Activated naive CD4-positive, alpha-beta T cell treated with anti-CD3 and anti-CD28 coated beads for 36 hours (primary cell): ENCODE measurements at regions not wholly inside any gene's neighbourhood (a gene's known extent, or its start where the extent isn't known, plus 50 kb on each side); places are given as distances from the start of the nearest gene placed in this dataset.

Experiments
- CTCF ChIA-PET: fragments of 350-600 bp; sonication (Branson Sonifier 250); formaldehyde crosslinking; loops from one replicate; lab custom pipeline; 2021; ENCODE audit warnings: antibody characterized with exemption; lab: Charles Lee
- DNase-seq: peaks from one replicate; pipeline ENCODE4 v3.0.0-alpha.2; 2020
- H3K27ac Mint-ChIP-seq: one replicate; pipeline ENCODE4 v1.8.0; 2021; ENCODE audit warnings: mild to moderate bottlenecking, mixed read lengths
- H3K27me3 Mint-ChIP-seq: one replicate; pipeline ENCODE4 v1.8.0; 2021; ENCODE audit warnings: low read depth, mixed read lengths
- H3K36me3 Mint-ChIP-seq: one replicate; pipeline ENCODE4 v1.8.0; 2021; ENCODE audit warnings: low read depth, mixed read lengths
- H3K4me1 Mint-ChIP-seq: one replicate; pipeline ENCODE4 v1.8.0; 2021; ENCODE audit warnings: low read depth, mixed read lengths
- H3K4me3 Mint-ChIP-seq: one replicate; pipeline ENCODE4 v1.8.0; 2021; ENCODE audit warnings: mild to moderate bottlenecking, moderate library complexity, mixed read lengths
- H3K9me3 Mint-ChIP-seq: one replicate; pipeline ENCODE4 v1.8.0; 2021; ENCODE audit warnings: mixed read lengths
- intact Hi-C: fragments of 100-400 bp; cut with micrococcal nuclease; formaldehyde crosslinking; loops from one replicate; pipeline ENCODE4 v1.15.1; 2023

GRCh38 chr1:30808067-30808662 is 50.6 kb upstream of the LAPTM5 start:
- Mint-ChIP-seq H3K36me3 (no peaks in the 10 kb centered on the region), H3K27ac (no peak overlapping the region), H3K9me3 (no peaks in the 10 kb centered on the region), H3K27me3 (peaks cover 43% of the 10 kb centered on the region), H3K4me3 (no peak overlapping the region), H3K4me1 (no peaks in the 10 kb centered on the region)
- CTCF ChIA-PET = interaction anchor here (0.7 to 1.5 kb wide), 2 partner anchors 103 to 375 kb away, joined by 3 to 5 read pairs; no protein-coding TSS in a partner anchor
- DNase-seq = no peak
- intact Hi-C loops = no loop called here

DNA sequence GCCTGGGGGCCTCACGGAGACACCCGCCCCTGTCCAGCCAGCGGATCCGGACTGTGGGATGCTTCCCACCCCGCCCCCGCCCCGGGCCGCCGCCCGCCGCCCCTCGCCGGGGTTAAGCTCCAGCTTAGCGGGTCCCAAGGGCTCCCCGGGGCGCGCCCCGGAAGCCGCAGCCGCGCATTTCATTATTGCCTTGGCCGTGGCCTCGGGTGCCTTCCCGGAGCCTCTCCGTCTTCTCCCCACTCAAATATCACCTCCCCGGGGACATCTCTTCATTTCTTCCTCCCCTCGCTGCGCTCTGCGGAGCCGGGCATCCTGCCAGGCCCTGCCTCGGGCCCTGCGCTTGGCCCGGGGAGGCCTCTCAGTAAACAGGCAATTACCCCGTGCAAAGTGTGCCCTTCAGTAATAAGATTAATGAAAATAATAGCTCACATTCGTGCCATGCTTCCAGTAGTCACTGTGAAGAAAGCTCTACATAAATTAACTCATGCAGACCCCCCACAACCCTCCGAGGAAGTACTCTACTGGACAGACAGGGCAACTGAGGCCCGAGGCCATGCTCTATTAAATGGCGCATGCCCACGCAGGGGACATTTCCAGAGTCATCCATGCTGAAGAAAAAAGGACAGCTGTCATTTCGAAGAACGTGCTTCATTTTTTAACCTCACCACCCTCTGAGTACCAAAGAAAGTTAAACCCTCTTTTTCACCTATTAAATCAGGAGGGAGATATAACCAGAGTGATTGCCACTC is 49.9 kb upstream of the LAPTM5 start:
- intact Hi-C loops = no loop called here
- no peaks in the 10 kb centered on the region for H3K4me1 Mint-ChIP-seq
- H3K9me3 Mint-ChIP-seq = no peaks in the 10 kb centered on the region
- CTCF ChIA-PET = interaction anchor here (1.5 kb wide), 1 partner anchor 103 kb away, joined by 5 read pairs; no protein-coding TSS in a partner anchor
- no peak overlapping the region for H3K4me3 Mint-ChIP-seq
- no peak overlapping the region for H3K27ac Mint-ChIP-seq
- no peaks in the 10 kb centered on the region for H3K36me3 Mint-ChIP-seq
- no peak for DNase-seq
- H3K27me3 Mint-ChIP-seq = peaks cover 41% of the 10 kb centered on the region
